Breast epithelium (tissue), 4 donors: ENCODE measurements at regions not wholly inside any gene's neighbourhood (a gene's known extent, or its start where the extent isn't known, plus 50 kb on each side); places are given as distances from the start of the nearest gene placed in this dataset.

Experiments used
- DNase-seq, 2 donors: peaks; one replicate each; pipeline ENCODE4 v3.0.0-alpha.2; 2019; ENCODE audit warnings: low spot score in 2 of 2
- H3K27ac ChIP-seq, 2 donors: fragments of 200-600 bp; sonication (generic) in 1 of 2; one replicate each; pipeline ENCODE4 v1.5.1; 2016 to 2019; ENCODE audit warnings: mild to moderate bottlenecking in 1 of 2
- H3K27me3 ChIP-seq, 2 donors: fragments of 200-600 bp; sonication (generic) in 1 of 2; one replicate each; pipeline versions ENCODE4 v1.5.1 to v1.6.0; 2017 to 2019; ENCODE audit warnings: control low read depth in 1 of 2, mild to moderate bottlenecking in 1 of 2
- H3K36me3 ChIP-seq: fragments of 200-600 bp; one replicate; pipeline ENCODE4 v1.5.1; 2019
- H3K4me1 ChIP-seq, 2 donors: fragments of 200-600 bp; sonication (generic); one replicate each; pipeline ENCODE4 v1.5.1; 2016 to 2019; ENCODE audit warnings: control low read depth in 1 of 2
- H3K4me3 ChIP-seq, 3 donors: fragments of 200-600 bp; sonication (generic); 1 replicate in 2 of 3; 2 replicates in 1 of 3; pipeline ENCODE4 v1.5.1; 2016 to 2019; ENCODE audit warnings: mild to moderate bottlenecking in 3 of 3, moderate library complexity in 2 of 3
- H3K9me3 ChIP-seq, 2 donors: fragments of 200-600 bp; sonication (generic) in 1 of 2; one replicate each; pipeline ENCODE4 v1.5.1; 2016 to 2019; ENCODE audit warnings: control low read depth in 1 of 2
- CTCF ChIP-seq, 3 donors: fragments of 450-650 bp; IDR thresholded peaks; one replicate each; pipeline ENCODE4 v1.5.1; 2016 to 2017; ENCODE audit warnings: antibody characterized with exemption in 3 of 3, mild to moderate bottlenecking in 3 of 3, moderate library complexity in 3 of 3
- POLR2A ChIP-seq: fragments of 450-650 bp; IDR thresholded peaks from one replicate; pipeline ENCODE4 v1.6.1; 2016; ENCODE audit warnings: antibody characterized with exemption, mild to moderate bottlenecking, moderate library complexity
- POLR2AphosphoS5 ChIP-seq, 3 donors: sonication (generic); formaldehyde crosslinking; IDR thresholded peaks; one replicate each; pipeline ENCODE4 v1.6.1; 2017; ENCODE audit warnings: antibody characterized with exemption in 3 of 3
- intact Hi-C: fragments of 100-400 bp; cut with DNase I; formaldehyde crosslinking; loops from one replicate; pipeline ENCODE4 v1.15.1; 2023; ENCODE audit warnings: low total_unique reads

GRCh38 chr16:58815181-58815888, 81.2 kb upstream of the GOT2 start:
- H3K4me1 ChIP-seq = no peaks in the 10 kb centered on the region
- intact Hi-C loops = no loop called here
- TF ChIP-seq POLR2AphosphoS5 (IDR thresholded peaks at IDR 0.05) = no peak
- no peak for TF ChIP-seq CTCF (IDR thresholded peaks at IDR 0.05)
- TF ChIP-seq POLR2A = no peak
- H3K4me3 ChIP-seq = no peak overlapping the region
- H3K27me3 ChIP-seq = no peaks in the 10 kb centered on the region
- H3K9me3 ChIP-seq = no peaks in the 10 kb centered on the region
- no peak overlapping the region for H3K27ac ChIP-seq
- no peak for DNase-seq
- H3K36me3 ChIP-seq = no peaks in the 10 kb centered on the region

DNA sequence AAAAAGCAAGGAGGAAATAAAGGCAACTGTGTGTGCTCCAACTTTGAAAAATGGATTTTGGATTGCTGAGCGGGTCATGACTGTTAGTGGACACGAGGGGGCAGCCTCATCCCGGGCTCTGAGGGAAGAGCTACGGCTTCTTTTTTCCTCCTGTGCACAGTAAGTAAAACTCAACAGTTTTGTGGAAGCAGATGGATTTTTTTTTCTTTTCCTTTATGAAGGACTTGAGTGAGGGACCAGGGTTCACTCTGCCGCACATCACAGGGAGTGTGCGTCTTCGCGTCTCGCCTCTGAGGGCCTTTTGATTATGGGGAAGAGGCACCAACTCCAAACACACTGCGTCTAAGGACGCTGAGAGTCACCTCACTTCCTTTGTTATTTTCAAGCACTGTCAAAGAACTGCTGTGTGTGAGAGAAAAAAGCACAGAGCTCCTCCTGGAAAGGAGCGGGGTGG, 80.3 kb upstream of the GOT2 start:
- Histone ChIP-seq H3K36me3 (no peaks in the 10 kb centered on the region), H3K4me1 (no peaks in the 10 kb centered on the region), H3K27me3 (no peaks in the 10 kb centered on the region), H3K27ac (no peak overlapping the region), H3K4me3 (peak overlapping the region; percentile 14 to 53 (median 30)), H3K9me3 (no peaks in the 10 kb centered on the region)
- TF ChIP-seq POLR2A (no peak), POLR2AphosphoS5 (IDR thresholded peaks at IDR 0.05) (no peak), CTCF (IDR thresholded peaks at IDR 0.05) (peak; percentile 67 to 80 (median 69))
- intact Hi-C loops = loop anchor here (1.0 kb wide), 1 partner anchor 14 kb away; no protein-coding TSS in a partner anchor
- DNase-seq = no peak

DNA sequence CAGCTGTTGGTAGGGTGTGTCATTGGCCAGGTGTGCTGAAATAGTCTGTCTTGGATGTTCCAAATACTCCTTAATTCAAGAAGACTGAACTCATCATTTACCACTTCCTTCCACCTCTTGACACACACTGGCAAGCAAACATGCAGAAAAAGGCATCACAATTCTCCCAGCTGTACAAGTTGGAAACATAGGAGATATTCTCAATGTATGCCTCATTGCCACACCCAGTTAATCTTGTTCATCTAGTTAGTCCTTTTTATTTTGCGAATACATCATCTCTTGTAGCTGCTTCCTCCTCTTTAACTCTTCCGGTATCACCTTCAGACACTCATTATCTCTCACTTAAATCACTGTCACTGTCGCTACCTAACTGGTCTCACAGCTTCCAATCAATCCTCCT, 75.1 kb upstream of the GOT2 start:
- no peaks in the 10 kb centered on the region for H3K27me3 ChIP-seq
- intact Hi-C loops = no loop called here
- no peak overlapping the region for H3K27ac ChIP-seq
- H3K36me3 ChIP-seq = no peaks in the 10 kb centered on the region
- H3K9me3 ChIP-seq = no peaks in the 10 kb centered on the region
- no peaks in the 10 kb centered on the region for H3K4me1 ChIP-seq
- TF ChIP-seq CTCF (IDR thresholded peaks at IDR 0.05) (no peak), POLR2A (no peak), POLR2AphosphoS5 (IDR thresholded peaks at IDR 0.05) (no peak)
- no peak for DNase-seq
- H3K4me3 ChIP-seq = no peak overlapping the region

- Histone ChIP-seq H3K4me3 (no peak overlapping the region), H3K27ac (no peak overlapping the region), H3K36me3 (no peaks in the 10 kb centered on the region), H3K27me3 (no peaks in the 10 kb centered on the region), H3K4me1 (no peaks in the 10 kb centered on the region), H3K9me3 (peaks cover 0 to 6% of the 10 kb centered on the region in 2 donors)
- intact Hi-C loops = no loop called here
- TF ChIP-seq POLR2A = no peak
- no peak for TF ChIP-seq POLR2AphosphoS5 (IDR thresholded peaks at IDR 0.05)
- TF ChIP-seq CTCF (IDR thresholded peaks at IDR 0.05) = no peak
- no peak for DNase-seq
Observed at GRCh38 chr16:58807276-58807675, 73.2 kb upstream of the GOT2 start.

GRCh38 chr16:58801838-58802237, 67.7 kb upstream of the GOT2 start:
- Histone ChIP-seq H3K4me3 (no peak overlapping the region), H3K9me3 (peaks cover 0 to 6% of the 10 kb centered on the region in 2 donors), H3K4me1 (no peaks in the 10 kb centered on the region), H3K27me3 (no peaks in the 10 kb centered on the region), H3K36me3 (no peaks in the 10 kb centered on the region), H3K27ac (no peak overlapping the region)
- intact Hi-C loops = no loop called here
- no peak for DNase-seq
- no peak for TF ChIP-seq CTCF (IDR thresholded peaks at IDR 0.05)
- no peak for TF ChIP-seq POLR2AphosphoS5 (IDR thresholded peaks at IDR 0.05)
- TF ChIP-seq POLR2A = no peak
